ENCODE measurements at regions not wholly inside any gene's neighbourhood (a gene's known extent, or its start where the extent isn't known, plus 50 kb on each side); places are given as distances from the start of the nearest gene placed in this dataset.

GRCh38 chr20:12072221-12072953 is 154.7 kb downstream of the BTBD3 start:
- no peaks in the 10 kb centered on the region for H3K27me3 Mint-ChIP-seq
- no peaks in the 10 kb centered on the region for H3K9me3 Mint-ChIP-seq
- TF ChIP-seq CTCF (conservative IDR thresholded peaks at IDR 0.05), result no peak
- H3K27ac Mint-ChIP-seq, result no peak overlapping the region
- DNase-seq (ENCODE audit: extremely low spot score, unreplicated experiment), result no peak
- no peak overlapping the region for H3K4me3 Mint-ChIP-seq
- no peaks in the 10 kb centered on the region for H3K36me3 Mint-ChIP-seq
- H3K4me1 Mint-ChIP-seq (ENCODE audit: unreplicated experiment), result peaks cover 10% of the 10 kb centered on the region

- Mint-ChIP-seq H3K9me3 (no peaks in the 10 kb centered on the region), H3K27me3 (no peaks in the 10 kb centered on the region), H3K4me3 (no peak overlapping the region), H3K36me3 (no peaks in the 10 kb centered on the region), H3K27ac (no peak overlapping the region), H3K4me1 (ENCODE audit: unreplicated experiment) (peaks cover 8% of the 10 kb centered on the region)
- no peak for DNase-seq (ENCODE audit: extremely low spot score, unreplicated experiment)
- no peak for TF ChIP-seq CTCF (conservative IDR thresholded peaks at IDR 0.05)
Measured at GRCh38 chr20:12072954-12073264, 155.2 kb downstream of the BTBD3 start.

- no peak for DNase-seq (ENCODE audit: extremely low spot score, unreplicated experiment)
- Mint-ChIP-seq H3K4me1 (ENCODE audit: unreplicated experiment) (peaks cover 3% of the 10 kb centered on the region), H3K4me3 (no peak overlapping the region), H3K27ac (no peak overlapping the region), H3K9me3 (no peaks in the 10 kb centered on the region), H3K27me3 (no peaks in the 10 kb centered on the region), H3K36me3 (no peaks in the 10 kb centered on the region)
- no peak for TF ChIP-seq CTCF (conservative IDR thresholded peaks at IDR 0.05)
Measured at GRCh38 chr20:12074111-12074655, 156.5 kb downstream of the BTBD3 start.

GRCh38 chr20:12076200-12076599 is 158.5 kb downstream of the BTBD3 start:
- no peak for TF ChIP-seq CTCF (conservative IDR thresholded peaks at IDR 0.05)
- peaks cover 4% of the 10 kb centered on the region for H3K27me3 Mint-ChIP-seq
- peaks cover 3% of the 10 kb centered on the region for H3K4me1 Mint-ChIP-seq (ENCODE audit: unreplicated experiment)
- H3K4me3 Mint-ChIP-seq, result no peak overlapping the region
- no peaks in the 10 kb centered on the region for H3K36me3 Mint-ChIP-seq
- DNase-seq (ENCODE audit: extremely low spot score, unreplicated experiment), result no peak
- H3K27ac Mint-ChIP-seq, result no peak overlapping the region
- no peaks in the 10 kb centered on the region for H3K9me3 Mint-ChIP-seq

- Mint-ChIP-seq H3K9me3 (no peaks in the 10 kb centered on the region), H3K27me3 (peaks cover 4% of the 10 kb centered on the region), H3K4me3 (no peak overlapping the region), H3K36me3 (no peaks in the 10 kb centered on the region), H3K27ac (no peak overlapping the region), H3K4me1 (ENCODE audit: unreplicated experiment) (peaks cover 3% of the 10 kb centered on the region)
- no peak for DNase-seq (ENCODE audit: extremely low spot score, unreplicated experiment)
- TF ChIP-seq CTCF (conservative IDR thresholded peaks at IDR 0.05), result no peak
Measured at GRCh38 chr20:12077875-12078274, 160.2 kb downstream of the BTBD3 start.

All from type B pancreatic cell (in vitro differentiated cells).